Heart left ventricle (tissue), 16 donors: ENCODE measurements at regions not wholly inside any gene's neighbourhood (a gene's known extent, or its start where the extent isn't known, plus 50 kb on each side); places are given as distances from the start of the nearest gene placed in this dataset.

Source experiments
- ATAC-seq, 4 donors: fragments of 200-7000 bp; cut with Tn5 transposase; one replicate each; pipeline ENCODE4 v1.9.1; 2020 to 2022; ENCODE audit warnings: moderate library complexity in 4 of 4, mild to moderate bottlenecking in 3 of 4, moderate number of reproducible peaks in 1 of 4
- DNase-seq, 5 donors: peaks; one replicate each; pipeline ENCODE4 v3.0.0-alpha.2; 2020
- H3K27ac ChIP-seq, 12 donors: fragments of 200-600 bp; sonication (generic) in 4 of 12; one replicate each; pipeline versions ENCODE4 v1.5.0 to v1.8.0; 2016 to 2022; ENCODE audit warnings: mild to moderate bottlenecking in 2 of 12
- H3K27me3 ChIP-seq, 9 donors: fragments of 200-600 bp; sonication (generic) in 2 of 9; one replicate each; pipeline versions ENCODE4 v1.5.1 to v1.8.0; 2016 to 2022; ENCODE audit warnings: mild to moderate bottlenecking in 3 of 9
- H3K36me3 ChIP-seq, 9 donors: fragments of 200-600 bp; sonication (generic) in 2 of 9; one replicate each; pipeline versions ENCODE4 v1.5.0 to v1.8.0; 2018 to 2022; ENCODE audit warnings: mild to moderate bottlenecking in 2 of 9
- H3K4me1 ChIP-seq, 12 donors: fragments of 200-600 bp; sonication (generic) in 4 of 12; one replicate each; pipeline versions ENCODE4 v1.5.0 to v1.8.0; 2016 to 2022; ENCODE audit warnings: mild to moderate bottlenecking in 3 of 12
- H3K4me3 ChIP-seq, 12 donors: fragments of 200-600 bp; sonication (generic) in 4 of 12; one replicate each; pipeline versions ENCODE4 v1.5.0 to v1.8.0; 2017 to 2022; ENCODE audit warnings: mild to moderate bottlenecking in 9 of 12, moderate library complexity in 4 of 12
- H3K9me3 ChIP-seq, 12 donors: fragments of 200-600 bp; sonication (generic) in 4 of 12; one replicate each; pipeline versions ENCODE4 v1.5.0 to v1.8.0; 2016 to 2022; ENCODE audit warnings: mild to moderate bottlenecking in 1 of 12
- POLR2A ChIP-seq, 2 donors: fragments of 450-650 bp; IDR thresholded peaks; one replicate each; pipeline ENCODE4 v1.6.1; 2017; ENCODE audit warnings: antibody characterized with exemption in 2 of 2, mild to moderate bottlenecking in 2 of 2, moderate library complexity in 2 of 2
- WGBS, 4 donors: extraction: QIAGEN DNeasy Blood & Tissue Kit in 2 of 4; methylation state at CpG; one replicate each; pipeline versions ENCODE4 v1.1.5 to v1.1.7; 2013 to 2018; 5-methylcytosine and 5-hydroxymethylcytosine counted together
- intact Hi-C, 10 donors: fragments of 100-400 bp; cut with DNase I; formaldehyde crosslinking; loops; one replicate each; pipeline versions ENCODE4 v1.11.1 to v1.14.2; 2022
- TF ChIP-seq, protein P1 (sequence below), 12 donors: fragments of 200-600 bp; sonication (generic) in 4 of 12; IDR thresholded peaks; one replicate each; pipeline versions ENCODE4 v1.5.0 to v1.8.0; 2018 to 2022; ENCODE audit warnings: antibody characterized with exemption in 12 of 12, mild to moderate bottlenecking in 5 of 12
- donor health status: ischemic (EF 13 %, LVEDD 7.1; RV severe dilation, severe dysfunction).
- donor health status: healthy with polysubstance abuse.
- donor health status: DM: no; HTN: yes; CAD: no.
- donor health status: DM: no; HTN: no; CAD: no.
- donor health status: ischemic (EF 25% LVEDD 6.9; RV normal size, moderate dysfunction).
- donor health status: ischemic (EF 25% LVEDD 5.7; RV mildly dilated, moderate dysfunction).
- donor health status: healthy.
- donor health status: DM: yes; HTN: yes; CAD: no.
- donor health status: ischemic (EF 35%, LVEDD 5.7; RV mildly dilated, moderate dysfunction).
- donor health status: nonischemic (EF 11% LVEDD 7.7; RV severe dilation, severe dysfunction).
- donor health status: DM: yes; HTN: yes; CAD: no.
- donor health status: PGD.
- donor health status: ischemic (EF 29% LVEDD 5.4; RV normal size, mild dysfunction).
- donor health status: nonischemic (EF 23%, LVEDD 6.1; RV moderate dilation, normal function).

GRCh38 chr3:13711911-13712650, 163.2 kb downstream of the FBLN2 start:
- no peaks in the 10 kb centered on the region for H3K36me3 ChIP-seq
- 57 to 65% (median 61%) methylated on average over 9 of the region's 9 CpGs for WGBS, 4 donors
- intact Hi-C loops: no loop called here
- DNase-seq: peak in 3 of 5 donors; percentile 1 to 9 (median 3)
- no peak overlapping the region for H3K27ac ChIP-seq
- TF ChIP-seq POLR2A (IDR thresholded peaks at IDR 0.05): no peak
- TF ChIP-seq, protein P1, sequence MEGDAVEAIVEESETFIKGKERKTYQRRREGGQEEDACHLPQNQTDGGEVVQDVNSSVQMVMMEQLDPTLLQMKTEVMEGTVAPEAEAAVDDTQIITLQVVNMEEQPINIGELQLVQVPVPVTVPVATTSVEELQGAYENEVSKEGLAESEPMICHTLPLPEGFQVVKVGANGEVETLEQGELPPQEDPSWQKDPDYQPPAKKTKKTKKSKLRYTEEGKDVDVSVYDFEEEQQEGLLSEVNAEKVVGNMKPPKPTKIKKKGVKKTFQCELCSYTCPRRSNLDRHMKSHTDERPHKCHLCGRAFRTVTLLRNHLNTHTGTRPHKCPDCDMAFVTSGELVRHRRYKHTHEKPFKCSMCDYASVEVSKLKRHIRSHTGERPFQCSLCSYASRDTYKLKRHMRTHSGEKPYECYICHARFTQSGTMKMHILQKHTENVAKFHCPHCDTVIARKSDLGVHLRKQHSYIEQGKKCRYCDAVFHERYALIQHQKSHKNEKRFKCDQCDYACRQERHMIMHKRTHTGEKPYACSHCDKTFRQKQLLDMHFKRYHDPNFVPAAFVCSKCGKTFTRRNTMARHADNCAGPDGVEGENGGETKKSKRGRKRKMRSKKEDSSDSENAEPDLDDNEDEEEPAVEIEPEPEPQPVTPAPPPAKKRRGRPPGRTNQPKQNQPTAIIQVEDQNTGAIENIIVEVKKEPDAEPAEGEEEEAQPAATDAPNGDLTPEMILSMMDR (IDR thresholded peaks at IDR 0.05): no peak
- no peak for ATAC-seq
- no peaks in the 10 kb centered on the region for H3K27me3 ChIP-seq
- H3K4me3 ChIP-seq: no peak overlapping the region
- H3K9me3 ChIP-seq: peaks cover 0 to 9% (median 0%) of the 10 kb centered on the region in 12 donors
- H3K4me1 ChIP-seq: no peaks in the 10 kb centered on the region

DNA sequence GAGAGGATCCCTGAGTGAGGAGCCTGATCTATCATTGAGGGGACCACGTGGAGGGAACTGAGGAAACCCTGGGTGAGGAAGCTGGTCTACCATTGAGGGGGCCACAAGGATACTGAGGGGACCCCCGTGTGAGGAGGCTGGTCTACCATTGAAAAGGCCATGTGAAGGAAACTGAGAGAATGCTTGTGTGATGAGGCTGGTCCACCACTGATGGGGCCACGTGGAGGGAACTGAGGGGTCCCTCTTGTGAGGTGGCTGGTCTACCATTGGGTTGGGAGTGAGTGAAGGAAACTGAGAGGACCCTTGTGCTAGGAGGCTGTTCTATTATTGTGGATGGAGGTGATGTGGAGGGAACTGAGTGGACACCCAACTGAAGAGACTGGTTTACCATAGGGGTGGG, 161.3 kb downstream of the FBLN2 start:
- 42 to 54% (median 51%) methylated on average over 3 of the region's 3 CpGs for WGBS, 4 donors
- intact Hi-C loops: no loop called here
- no peaks in the 10 kb centered on the region for H3K27me3 ChIP-seq
- no peaks in the 10 kb centered on the region for H3K4me1 ChIP-seq
- no peaks in the 10 kb centered on the region for H3K36me3 ChIP-seq
- ATAC-seq (no peak), DNase-seq (peak in 2 of 5 donors; percentile 4 to 7)
- TF ChIP-seq, protein P1 (IDR thresholded peaks at IDR 0.05): no peak
- TF ChIP-seq POLR2A (IDR thresholded peaks at IDR 0.05): no peak
- peaks cover 0 to 9% (median 0%) of the 10 kb centered on the region in 12 donors for H3K9me3 ChIP-seq
- H3K27ac ChIP-seq: no peak overlapping the region
- H3K4me3 ChIP-seq: no peak overlapping the region

- H3K27me3 ChIP-seq: no peaks in the 10 kb centered on the region
- H3K4me1 ChIP-seq: no peaks in the 10 kb centered on the region
- no peak overlapping the region for H3K27ac ChIP-seq
Measured at GRCh38 chr3:13709706-13710105, 160.8 kb downstream of the FBLN2 start.

DNA sequence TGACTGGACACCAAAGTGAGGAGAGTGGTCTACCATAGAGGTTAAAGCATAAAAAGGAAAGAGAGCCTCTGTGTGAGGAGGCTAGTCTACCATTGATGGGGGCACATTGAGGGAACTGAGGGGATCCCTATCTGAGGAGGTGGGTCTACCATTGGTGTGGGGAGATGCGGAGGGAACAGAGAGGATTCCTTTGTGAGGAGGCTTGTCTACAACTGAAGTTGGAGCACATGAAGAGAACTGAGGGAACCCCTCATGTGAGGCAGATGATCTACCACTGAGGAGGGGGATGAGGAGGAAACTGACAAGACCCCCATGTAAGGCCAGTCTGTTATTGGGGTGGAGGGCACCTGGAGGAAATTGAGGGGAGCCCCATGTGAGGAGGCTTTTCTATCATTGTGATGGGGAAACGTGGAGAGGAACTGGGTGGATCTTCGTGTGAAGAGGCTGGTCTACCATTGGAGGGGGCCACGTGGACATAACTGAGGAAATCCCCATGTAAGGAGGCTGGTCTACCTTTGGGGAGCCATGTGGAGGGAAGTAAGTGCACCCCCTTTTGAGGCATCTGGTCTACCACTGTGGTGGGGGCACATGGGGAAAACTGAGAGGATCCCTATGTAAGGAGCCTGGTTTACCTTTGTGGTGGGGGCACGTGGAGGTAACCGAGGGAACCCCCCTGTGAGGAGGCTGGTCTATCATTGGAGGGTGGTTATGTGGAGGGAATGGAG, 160.1 kb downstream of the FBLN2 start:
- WGBS, 4 donors: 64 to 70% (median 66%) methylated on average over 6 of the region's 6 CpGs
- Histone ChIP-seq H3K4me1 (no peaks in the 10 kb centered on the region), H3K36me3 (no peaks in the 10 kb centered on the region), H3K4me3 (no peak overlapping the region), H3K27ac (no peak overlapping the region), H3K9me3 (peaks cover 0 to 9% (median 0%) of the 10 kb centered on the region in 12 donors), H3K27me3 (no peaks in the 10 kb centered on the region)
- TF ChIP-seq, protein P1 (IDR thresholded peaks at IDR 0.05): no peak
- no peak for TF ChIP-seq POLR2A (IDR thresholded peaks at IDR 0.05)
- DNase-seq: peak in 2 of 5 donors; percentile 1 to 10
- intact Hi-C loops: no loop called here
- no peak for ATAC-seq

More at GRCh38 chr3:13709706-13710105, 160.8 kb downstream of the FBLN2 start:
- Histone ChIP-seq H3K36me3 (no peaks in the 10 kb centered on the region), H3K9me3 (peaks cover 0 to 9% (median 0%) of the 10 kb centered on the region in 12 donors), H3K4me3 (no peak overlapping the region)
- DNase-seq: peak in 1 of 5 donors; percentile 11
- ATAC-seq: no peak
- TF ChIP-seq, protein P1 (IDR thresholded peaks at IDR 0.05): no peak
- TF ChIP-seq POLR2A (IDR thresholded peaks at IDR 0.05): no peak
- WGBS, 4 donors: 93 to 96% (median 93%) methylated on average over 1 of the region's 1 CpG
- intact Hi-C loops: no loop called here
